Muscle of leg (tissue), 3 donors: ENCODE measurements at regions not wholly inside any gene's neighbourhood (a gene's known extent, or its start where the extent isn't known, plus 50 kb on each side); places are given as distances from the start of the nearest gene placed in this dataset.
A peak's percentile ranks its signal among the peaks of the same experiment; 100 is the strongest.

Source experiments
- DNase-seq: peaks from one replicate; pipeline ENCODE4 v3.0.0; 2013
- H3K27ac ChIP-seq: one replicate; pipeline ENCODE4 v1.5.1; 2013; ENCODE audit warnings: mild to moderate bottlenecking, low read length, control low read depth
- H3K27me3 ChIP-seq: one replicate; pipeline ENCODE4 v1.6.1; 2013; ENCODE audit warnings: low read length; ENCODE audit not compliant: control insufficient read depth, insufficient read depth
- H3K36me3 ChIP-seq: one replicate; pipeline ENCODE4 v1.6.1; 2013; ENCODE audit warnings: low read length; ENCODE audit not compliant: control insufficient read depth, insufficient read depth
- H3K4me1 ChIP-seq: one replicate; pipeline ENCODE4 v1.6.1; 2013; ENCODE audit warnings: low read length; ENCODE audit not compliant: control insufficient read depth, insufficient read depth
- H3K4me3 ChIP-seq: one replicate; pipeline ENCODE4 v1.5.1; 2013; ENCODE audit warnings: low read length, control low read depth
- H3K9me3 ChIP-seq: replicated peaks from 2 replicates; pipeline ENCODE4 v1.6.1; 2013; ENCODE audit warnings: low read depth, low read length; ENCODE audit not compliant: control insufficient read depth
- WGBS: methylation state at CpG from one replicate; pipeline ENCODE4 v1.1.5; 2013; ENCODE audit warnings: missing lambda C conversion rate; ENCODE audit not compliant: insufficient coverage; 5-methylcytosine and 5-hydroxymethylcytosine counted together

DNA sequence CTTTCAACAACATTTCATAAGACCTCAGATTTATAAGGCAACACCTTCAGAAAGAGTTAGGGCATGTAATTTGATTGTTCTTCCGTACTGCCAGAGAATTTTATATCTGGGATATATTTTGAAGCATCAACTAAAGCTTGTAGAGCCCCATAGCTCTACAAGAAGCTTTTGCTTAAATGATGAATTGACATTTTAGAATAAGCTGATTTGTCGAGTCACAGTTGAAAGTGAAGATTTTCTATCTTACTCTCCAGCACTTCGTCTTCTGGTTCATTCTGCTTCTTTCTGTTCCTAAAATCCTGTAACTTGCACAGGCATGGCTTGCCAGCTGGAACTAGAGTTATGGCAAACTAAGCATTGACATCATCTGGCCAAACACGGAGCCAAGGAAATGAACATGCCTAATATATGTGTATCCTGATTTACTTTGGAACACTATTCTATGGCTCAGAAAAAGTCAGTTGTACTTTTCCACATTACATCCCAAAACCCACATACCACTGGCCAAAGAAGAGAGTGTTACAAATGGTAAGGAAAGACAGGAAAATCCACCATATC is 68.6 kb upstream of the MAST4 start:
- DNase-seq, result peak; percentile 97
- no CpG with 5 or more reads among the region's 4 CpGs for WGBS
- H3K4me1 ChIP-seq, result peaks cover 2% of the 10 kb centered on the region
- no peak overlapping the region for H3K27ac ChIP-seq
- H3K9me3 ChIP-seq, result no peaks in the 10 kb centered on the region
- no peaks in the 10 kb centered on the region for H3K27me3 ChIP-seq
- H3K36me3 ChIP-seq, result no peaks in the 10 kb centered on the region
- H3K4me3 ChIP-seq, result no peak overlapping the region

DNA sequence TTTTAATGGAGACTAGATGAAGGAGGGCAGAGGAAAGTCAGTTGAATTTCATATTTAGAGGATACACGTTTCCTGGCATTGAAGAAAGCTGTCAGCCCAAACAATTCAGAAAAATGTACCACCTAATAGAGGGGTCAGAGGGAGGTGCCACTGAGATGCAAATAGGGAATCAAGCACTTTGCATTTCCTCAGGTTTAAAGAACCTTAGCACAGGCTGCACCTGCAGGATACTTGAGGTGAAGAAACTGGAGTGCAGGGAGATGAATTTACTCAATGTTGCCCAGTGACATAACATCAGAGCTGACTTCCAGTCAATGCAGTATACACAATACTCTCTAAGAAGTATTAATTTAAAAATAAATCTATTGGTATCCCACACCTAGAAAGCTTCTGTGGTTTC is 67.0 kb upstream of the MAST4 start:
- no peak for DNase-seq
- H3K27ac ChIP-seq, result no peak overlapping the region
- no peaks in the 10 kb centered on the region for H3K9me3 ChIP-seq
- H3K36me3 ChIP-seq, result no peaks in the 10 kb centered on the region
- H3K4me3 ChIP-seq, result no peak overlapping the region
- no peaks in the 10 kb centered on the region for H3K27me3 ChIP-seq
- peaks cover 2% of the 10 kb centered on the region for H3K4me1 ChIP-seq
- no CpG with 5 or more reads among the region's 1 CpG for WGBS

DNA sequence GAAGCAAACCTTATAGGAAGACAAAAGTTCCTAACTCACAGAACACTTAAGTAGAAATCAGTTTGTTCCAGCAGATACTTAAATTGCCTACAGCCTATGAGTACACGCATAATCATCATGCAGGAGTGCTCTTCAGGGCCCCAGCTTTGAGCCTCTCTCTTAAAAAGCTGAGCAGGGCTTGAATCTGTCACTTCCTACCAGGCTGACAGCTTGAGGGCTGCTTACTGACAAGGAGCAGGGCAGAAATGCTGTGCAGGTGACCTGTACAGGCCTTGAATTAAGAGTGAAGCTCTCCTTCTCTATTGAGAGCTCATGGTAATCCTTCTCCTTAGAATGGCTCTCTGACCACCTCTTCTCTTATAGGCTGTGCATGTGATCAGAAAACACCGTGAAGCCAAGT is 66.5 kb upstream of the MAST4 start:
- Histone ChIP-seq H3K36me3 (no peaks in the 10 kb centered on the region), H3K9me3 (no peaks in the 10 kb centered on the region), H3K4me3 (no peak overlapping the region), H3K27me3 (no peaks in the 10 kb centered on the region), H3K27ac (no peak overlapping the region), H3K4me1 (peaks cover 2% of the 10 kb centered on the region)
- WGBS, result 71% methylated on average over 1 of the region's 2 CpGs
- DNase-seq, result no peak

DNA sequence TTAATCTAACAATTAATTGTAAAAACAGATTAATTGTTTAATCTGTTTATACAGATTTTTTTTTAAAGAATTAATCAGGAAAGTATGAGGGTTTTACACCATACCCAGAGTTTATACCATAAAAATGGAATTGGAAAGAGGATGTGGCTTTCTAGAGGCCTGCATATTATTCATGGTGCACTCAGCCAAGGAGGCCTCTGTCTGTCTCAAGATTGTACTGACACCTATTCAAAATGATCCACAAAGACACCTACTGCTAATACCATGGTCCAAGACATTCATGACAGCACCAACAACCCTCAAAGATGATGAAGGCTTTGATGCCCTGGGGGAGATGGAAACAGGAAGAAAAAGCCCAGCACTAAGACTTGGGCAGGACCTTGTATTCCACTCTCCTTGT is 58.1 kb upstream of the MAST4 start:
- H3K4me1 ChIP-seq, result no peaks in the 10 kb centered on the region
- no peaks in the 10 kb centered on the region for H3K36me3 ChIP-seq
- no peak overlapping the region for H3K27ac ChIP-seq
- no peak overlapping the region for H3K4me3 ChIP-seq
- no peaks in the 10 kb centered on the region for H3K27me3 ChIP-seq
- DNase-seq, result no peak
- H3K9me3 ChIP-seq, result no peaks in the 10 kb centered on the region

DNA sequence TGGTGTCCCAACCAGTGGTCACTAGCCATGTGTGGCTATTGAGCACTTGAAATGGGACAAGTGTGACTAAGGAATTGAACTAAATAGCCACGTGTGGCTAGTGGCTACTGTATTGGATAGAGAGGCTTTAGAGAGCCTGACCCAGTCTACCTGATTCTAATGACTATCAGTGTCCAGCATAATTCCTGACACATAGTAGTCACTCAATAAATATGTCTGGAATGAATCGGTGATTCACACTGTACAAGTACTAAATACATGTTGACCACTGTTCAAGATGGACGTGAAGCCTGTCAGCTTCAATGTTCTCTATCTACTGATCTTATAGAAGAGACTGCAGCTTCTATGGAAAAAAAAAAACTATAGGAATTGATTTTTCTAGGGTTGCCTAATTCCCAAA is 57.7 kb upstream of the MAST4 start:
- no peak for DNase-seq
- 83% methylated on average over 1 of the region's 3 CpGs for WGBS
- no peaks in the 10 kb centered on the region for H3K36me3 ChIP-seq
- H3K4me3 ChIP-seq, result no peak overlapping the region
- H3K27ac ChIP-seq, result no peak overlapping the region
- no peaks in the 10 kb centered on the region for H3K9me3 ChIP-seq
- H3K27me3 ChIP-seq, result no peaks in the 10 kb centered on the region
- no peaks in the 10 kb centered on the region for H3K4me1 ChIP-seq

DNA sequence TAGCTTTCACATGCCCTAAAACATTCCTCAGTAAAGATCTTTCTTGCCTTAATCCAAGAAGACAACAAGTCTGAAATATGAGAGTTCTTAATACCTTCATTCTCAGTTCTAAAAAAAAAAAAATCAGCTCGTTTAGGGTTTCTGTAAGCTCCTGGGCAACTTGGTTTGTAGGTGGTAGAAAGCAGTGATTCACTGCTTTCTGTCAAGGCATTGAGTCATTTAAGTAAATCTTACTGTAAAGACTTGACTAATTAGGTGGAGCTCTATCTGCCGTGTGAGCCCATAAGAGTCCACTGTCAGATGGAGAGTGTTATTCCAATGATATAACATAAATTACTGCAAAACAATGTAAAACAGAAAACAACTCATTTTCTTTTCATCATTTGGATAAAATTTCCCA is 56.1 kb upstream of the MAST4 start:
- no peak overlapping the region for H3K4me3 ChIP-seq
- H3K27ac ChIP-seq, result no peak overlapping the region
- H3K36me3 ChIP-seq, result no peaks in the 10 kb centered on the region
- H3K27me3 ChIP-seq, result no peaks in the 10 kb centered on the region
- no peaks in the 10 kb centered on the region for H3K4me1 ChIP-seq
- H3K9me3 ChIP-seq, result no peaks in the 10 kb centered on the region
- DNase-seq, result no peak
- no CpG with 5 or more reads among the region's 2 CpGs for WGBS

DNA sequence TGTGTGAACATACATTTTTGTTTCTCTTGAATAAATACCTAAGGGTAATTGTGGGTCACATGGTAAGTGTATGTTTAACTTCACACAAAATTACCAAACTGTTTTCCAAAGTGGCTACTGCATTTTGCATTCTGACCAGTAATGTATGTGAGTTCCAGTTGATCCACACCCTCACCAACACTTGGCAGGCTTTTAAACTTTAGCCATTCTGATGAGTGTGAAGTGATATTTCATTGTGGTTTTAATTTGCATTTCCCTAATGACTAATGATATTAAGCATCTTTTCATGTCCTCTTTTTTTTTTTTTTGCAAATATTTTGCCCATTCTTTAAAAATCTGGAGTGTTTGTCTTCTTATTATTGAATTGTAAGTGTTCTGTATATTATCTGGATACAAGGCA is 53.5 kb upstream of the MAST4 start:
- Histone ChIP-seq H3K4me1 (no peaks in the 10 kb centered on the region), H3K27ac (no peak overlapping the region), H3K27me3 (no peaks in the 10 kb centered on the region), H3K9me3 (no peaks in the 10 kb centered on the region), H3K4me3 (no peak overlapping the region), H3K36me3 (no peaks in the 10 kb centered on the region)
- no peak for DNase-seq
